ENCODE measurements at regions not wholly inside any gene's neighbourhood (a gene's known extent, or its start where the extent isn't known, plus 50 kb on each side); places are given as distances from the start of the nearest gene placed in this dataset.

DNA sequence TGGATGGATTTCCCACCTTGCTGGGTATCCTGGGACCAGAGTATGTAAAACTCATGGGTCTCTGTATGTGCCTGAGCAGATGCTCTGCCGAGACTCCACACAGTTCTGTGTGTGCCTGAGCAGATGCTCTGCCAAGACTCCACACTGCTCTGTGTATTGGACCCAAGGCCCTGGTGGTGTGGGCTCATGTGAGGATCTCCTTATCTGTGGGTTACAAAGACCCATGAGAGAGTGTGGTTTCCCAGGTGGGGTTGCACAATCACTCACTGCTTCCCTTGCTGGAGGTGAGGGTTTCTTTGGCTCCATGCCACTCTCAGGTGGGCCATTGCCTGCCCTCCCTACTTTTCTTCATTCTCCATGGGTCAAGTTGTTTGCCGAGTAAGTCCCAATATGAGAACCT is 141.5 kb downstream of the TBC1D30 start:
- no peak overlapping the region for H3K4me3 ChIP-seq
- no peaks in the 10 kb centered on the region for H3K9me3 ChIP-seq
- DNase-seq (ENCODE audit: low spot score in 2 of 2), result no peak
- no peak for TF ChIP-seq CTCF (IDR thresholded peaks at IDR 0.05)
- no peak for TF ChIP-seq POLR2A (IDR thresholded peaks at IDR 0.05)
- no peak for TF ChIP-seq EP300 (IDR thresholded peaks at IDR 0.05)
- no peak for TF ChIP-seq POLR2AphosphoS5 (IDR thresholded peaks at IDR 0.05)
- whole genome bisulfite sequencing, result 96% methylated on average over 2 of the region's 2 CpGs
- H3K27ac ChIP-seq, result no peak overlapping the region
- H3K4me1 ChIP-seq, result no peaks in the 10 kb centered on the region
- H3K27me3 ChIP-seq, result no peaks in the 10 kb centered on the region
- H3K36me3 ChIP-seq, result no peaks in the 10 kb centered on the region

- H3K4me3 ChIP-seq, result no peak overlapping the region
- H3K9me3 ChIP-seq, result no peaks in the 10 kb centered on the region
- no peaks in the 10 kb centered on the region for H3K4me1 ChIP-seq
- TF ChIP-seq EP300 (IDR thresholded peaks at IDR 0.05), result no peak
- no peak for TF ChIP-seq POLR2A (IDR thresholded peaks at IDR 0.05)
- no peak for TF ChIP-seq CTCF (IDR thresholded peaks at IDR 0.05)
- no peak for TF ChIP-seq POLR2AphosphoS5 (IDR thresholded peaks at IDR 0.05)
- H3K36me3 ChIP-seq, result no peaks in the 10 kb centered on the region
- no peaks in the 10 kb centered on the region for H3K27me3 ChIP-seq
- DNase-seq (ENCODE audit: low spot score in 2 of 2), result no peak
- no peak overlapping the region for H3K27ac ChIP-seq
Observed at GRCh38 chr12:64968989-64969819, 144.8 kb downstream of the TBC1D30 start.

DNA sequence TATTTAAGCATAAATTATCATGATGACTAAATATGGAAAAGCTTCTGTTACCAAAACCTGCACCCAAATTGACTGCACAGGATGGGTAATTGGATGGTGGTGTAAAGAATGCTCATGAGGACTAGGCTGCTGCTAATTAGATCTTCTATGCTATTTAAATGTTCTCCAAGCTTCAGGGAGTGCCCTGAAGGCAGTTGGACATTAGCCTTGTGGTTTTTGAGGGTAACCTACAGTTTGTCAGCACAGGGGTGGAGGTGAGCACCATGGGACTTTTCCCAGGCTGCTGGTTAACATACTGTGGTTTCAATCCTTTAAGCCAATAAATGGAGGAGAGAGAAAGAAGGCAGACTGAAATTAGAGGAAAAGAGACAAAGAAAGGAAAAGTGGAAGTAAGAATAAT is 145.0 kb downstream of the WIF1 start:
- DNase-seq (ENCODE audit: low spot score in 2 of 2), result no peak
- no peak for TF ChIP-seq EP300 (IDR thresholded peaks at IDR 0.05)
- no peak for TF ChIP-seq CTCF (IDR thresholded peaks at IDR 0.05)
- no peak for TF ChIP-seq POLR2AphosphoS5 (IDR thresholded peaks at IDR 0.05)
- TF ChIP-seq POLR2A (IDR thresholded peaks at IDR 0.05), result no peak
- Histone ChIP-seq H3K4me1 (no peaks in the 10 kb centered on the region), H3K9me3 (peaks cover 9% of the 10 kb centered on the region), H3K27me3 (no peaks in the 10 kb centered on the region), H3K36me3 (no peaks in the 10 kb centered on the region), H3K27ac (no peak overlapping the region), H3K4me3 (no peak overlapping the region)

- no peak overlapping the region for H3K4me3 ChIP-seq
- no peak overlapping the region for H3K27ac ChIP-seq
- H3K27me3 ChIP-seq, result no peaks in the 10 kb centered on the region
- peaks cover 7% of the 10 kb centered on the region for H3K9me3 ChIP-seq
- H3K36me3 ChIP-seq, result no peaks in the 10 kb centered on the region
- H3K4me1 ChIP-seq, result no peaks in the 10 kb centered on the region
- no peak for DNase-seq (ENCODE audit: low spot score in 2 of 2)
- 74% methylated on average over 3 of the region's 3 CpGs for WGBS
- TF ChIP-seq POLR2A (IDR thresholded peaks at IDR 0.05), result no peak
- no peak for TF ChIP-seq EP300 (IDR thresholded peaks at IDR 0.05)
- no peak for TF ChIP-seq CTCF (IDR thresholded peaks at IDR 0.05)
- TF ChIP-seq POLR2AphosphoS5 (IDR thresholded peaks at IDR 0.05), result no peak
Observed at GRCh38 chr12:64983771-64984278, 137.3 kb downstream of the WIF1 start.

GRCh38 chr12:64991121-64991611 is 129.9 kb downstream of the WIF1 start:
- no peak overlapping the region for H3K27ac ChIP-seq
- no peak for TF ChIP-seq EP300 (IDR thresholded peaks at IDR 0.05)
- TF ChIP-seq POLR2A (IDR thresholded peaks at IDR 0.05), result no peak
- TF ChIP-seq CTCF (IDR thresholded peaks at IDR 0.05), result no peak
- no peak for TF ChIP-seq POLR2AphosphoS5 (IDR thresholded peaks at IDR 0.05)
- H3K36me3 ChIP-seq, result no peaks in the 10 kb centered on the region
- 37% methylated on average over 2 of the region's 2 CpGs for WGBS
- DNase-seq (ENCODE audit: low spot score in 2 of 2), result no peak
- H3K27me3 ChIP-seq, result no peaks in the 10 kb centered on the region
- H3K4me3 ChIP-seq, result no peak overlapping the region
- peaks cover 7% of the 10 kb centered on the region for H3K4me1 ChIP-seq
- H3K9me3 ChIP-seq, result no peaks in the 10 kb centered on the region
